NCI-H128 (cell line): ENCODE measurements at regions not wholly inside any gene's neighbourhood (a gene's known extent, or its start where the extent isn't known, plus 50 kb on each side); places are given as distances from the start of the nearest gene placed in this dataset.
"Not testable (repeated sequence)": the region's sequence is repeated elsewhere in the genome, so short reads cannot be mapped to it uniquely, and the experiment has no call there.

Experiments used
- DNase-seq: peaks from one replicate; lab custom pipeline; 2025; ENCODE audit not compliant: unreplicated experiment; lab: John Stamatoyannopoulos, UW

DNA sequence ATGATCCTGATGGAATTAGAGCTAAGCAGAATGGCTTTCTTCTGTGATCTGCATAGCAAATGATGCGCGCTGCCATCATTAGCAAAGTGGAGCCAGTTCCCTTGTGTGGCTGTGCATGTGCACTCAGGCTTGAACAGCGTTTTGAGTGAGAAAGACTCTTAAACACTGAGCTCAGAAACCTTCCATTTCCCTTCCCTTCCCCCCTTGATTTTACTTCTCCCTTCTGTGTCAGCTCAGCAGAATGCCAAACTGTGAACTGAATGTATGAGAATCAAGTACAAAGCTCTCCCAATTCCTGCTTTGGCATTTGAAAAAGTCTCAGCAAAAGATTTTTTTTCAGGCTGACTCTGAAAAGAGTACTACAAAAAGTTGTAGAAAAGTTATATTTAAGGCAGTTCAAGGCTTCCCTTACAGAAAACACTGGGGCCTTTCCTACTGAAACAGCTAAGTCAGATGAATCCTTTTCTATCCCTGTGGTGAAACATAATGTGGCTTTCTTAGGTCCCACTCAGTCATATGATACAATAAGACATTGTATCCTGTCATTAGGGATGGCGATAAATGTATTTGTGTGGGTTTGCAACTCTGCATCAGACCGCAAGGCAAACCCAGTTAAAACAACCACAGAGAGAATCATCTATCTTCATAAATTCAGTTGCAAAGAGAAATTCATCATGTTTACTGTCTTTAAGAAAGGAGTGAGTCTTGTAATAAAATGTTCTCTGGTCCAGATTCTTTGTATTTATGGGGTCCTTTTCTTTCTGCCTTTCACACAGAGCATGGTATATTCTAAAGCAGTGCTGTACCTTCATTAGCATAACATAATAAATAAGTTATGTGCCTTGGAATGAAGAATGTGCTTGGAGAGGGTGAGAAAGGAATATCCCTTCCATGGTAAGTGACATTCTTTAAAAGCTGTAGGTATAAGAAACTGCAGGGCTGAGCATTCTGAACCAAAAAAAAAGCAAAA, 222.6 kb downstream of the CAAP1 start:
- DNase-seq: no peak

DNA sequence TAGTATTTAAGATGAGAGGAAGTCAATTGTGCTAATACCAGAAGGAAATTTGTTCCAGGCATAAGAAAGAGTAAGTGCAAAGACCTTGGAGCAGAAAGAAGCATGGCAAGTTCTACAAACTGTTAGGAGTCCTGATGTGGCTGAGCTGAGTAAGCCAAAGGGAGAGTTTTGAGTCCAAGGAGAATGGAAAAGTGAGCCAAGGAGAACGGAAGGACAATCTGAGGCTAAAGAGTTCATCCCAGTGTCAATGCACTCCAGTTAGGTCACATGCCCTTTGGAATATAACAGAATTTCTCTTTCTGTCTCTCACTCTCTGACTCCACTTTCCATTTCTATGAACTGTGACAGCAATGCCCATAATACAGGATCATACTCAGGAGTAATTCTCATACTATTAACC, 224.7 kb downstream of the CAAP1 start:
- no peak for DNase-seq

DNA sequence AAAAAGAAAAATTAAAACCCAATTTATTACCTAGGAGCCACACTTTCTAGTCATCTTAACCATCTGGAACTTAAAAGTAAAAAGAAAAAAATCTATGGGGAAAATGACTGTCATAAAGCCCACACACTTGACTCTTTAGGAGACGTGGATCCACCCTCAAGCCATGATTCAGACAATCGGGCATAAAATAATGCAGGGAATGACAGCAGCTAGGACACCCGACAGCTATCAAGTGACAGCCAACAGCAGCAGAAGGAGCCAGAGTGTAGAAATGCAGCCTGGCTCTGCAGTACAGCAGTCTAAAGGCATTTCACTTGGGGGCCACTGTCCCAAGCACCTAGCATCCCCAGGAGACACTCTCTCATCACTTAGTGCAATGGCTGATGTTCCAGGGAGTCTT, 226.9 kb downstream of the CAAP1 start:
- no peak for DNase-seq

DNA sequence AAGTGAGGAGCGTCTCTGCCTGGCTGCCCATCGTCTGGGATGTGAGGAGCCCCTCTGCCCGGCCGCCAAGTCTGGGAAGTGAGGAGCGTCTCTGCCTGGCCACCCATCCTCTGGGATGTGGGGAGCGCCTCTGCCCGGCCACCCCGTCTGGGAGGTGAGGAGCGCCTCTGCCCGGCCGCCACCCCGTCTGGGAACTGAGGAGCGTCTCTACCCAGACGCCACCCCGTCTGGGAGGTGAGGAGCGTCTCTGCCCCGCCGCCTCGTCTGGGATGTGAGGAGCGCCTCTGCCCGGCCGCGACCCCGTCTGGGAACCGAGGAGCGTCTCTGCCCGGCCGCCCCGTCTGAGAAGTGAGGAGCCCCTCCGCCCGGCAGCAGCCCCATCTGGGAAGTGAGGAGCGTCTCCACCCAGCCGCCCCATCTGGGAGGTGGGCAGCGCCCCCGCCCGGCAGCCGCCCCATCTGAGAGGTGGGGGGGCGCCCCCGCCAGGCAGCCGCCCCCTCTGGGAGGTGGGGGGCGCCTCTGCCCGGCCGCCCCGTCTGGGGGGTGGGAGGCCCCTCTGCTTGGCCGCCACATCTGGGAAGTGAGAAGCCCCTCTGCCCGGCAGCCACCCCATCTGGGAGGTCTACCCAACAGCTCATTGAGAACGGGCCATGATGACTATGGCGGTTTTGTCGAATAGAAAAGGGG, 228.4 kb downstream of the CAAP1 start:
- DNase-seq: not testable (repeated sequence)

DNA sequence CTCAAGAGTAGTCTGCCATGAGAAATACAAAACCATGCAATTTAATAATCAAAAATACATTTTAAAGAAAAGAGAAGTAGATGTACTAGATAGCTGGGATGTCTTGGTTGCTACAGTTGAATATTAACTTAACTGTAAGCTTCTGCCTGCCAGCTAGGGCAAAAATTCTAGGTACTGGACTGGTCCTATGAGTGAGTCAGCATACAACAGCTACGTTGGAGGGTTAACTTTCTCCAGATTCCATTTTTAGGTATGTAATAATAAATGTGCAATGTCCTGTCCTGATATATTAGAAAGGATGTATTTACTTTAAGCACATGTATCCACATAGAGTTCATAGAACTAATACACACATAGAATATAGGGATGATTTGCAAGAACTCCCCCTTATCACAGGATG, 230.1 kb downstream of the CAAP1 start:
- DNase-seq: no peak

DNA sequence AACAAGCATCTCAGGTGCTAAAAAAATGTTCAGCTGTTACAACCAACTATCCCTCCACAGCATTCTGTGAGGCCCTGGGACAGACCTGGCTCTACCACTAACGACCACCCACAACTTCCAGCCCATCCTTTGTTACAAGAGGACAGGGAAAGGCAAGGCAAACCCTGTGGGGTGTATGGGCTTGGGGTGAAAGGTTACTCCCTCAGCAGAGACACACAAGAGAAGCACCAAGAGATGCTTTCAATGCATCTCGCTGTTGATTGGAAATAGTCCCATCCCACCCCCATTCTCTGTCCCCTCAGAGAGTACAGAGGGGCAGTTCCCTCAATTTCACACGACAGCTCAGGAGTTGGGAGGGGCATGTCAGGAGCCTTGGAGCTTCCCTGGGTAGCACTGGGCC, 234.1 kb downstream of the CAAP1 start:
- DNase-seq: no peak

DNA sequence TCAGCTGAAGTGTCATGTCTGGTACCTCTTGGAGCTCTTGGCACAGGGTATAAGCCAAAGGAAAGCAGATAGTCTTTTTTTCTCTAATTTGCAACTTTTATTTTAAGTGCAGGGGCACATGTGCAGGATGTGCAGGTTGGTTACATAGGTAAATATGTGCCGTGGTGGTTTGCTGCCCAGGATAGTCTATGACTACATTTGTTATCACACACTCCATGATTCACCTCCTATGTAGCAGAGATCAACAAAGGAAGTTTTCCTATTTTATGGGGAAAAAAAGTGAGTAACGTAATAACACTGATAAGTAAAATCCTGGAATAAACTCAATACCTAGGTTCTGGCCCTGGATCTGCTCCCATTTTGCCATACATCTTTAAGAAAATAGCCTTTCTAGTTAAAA, 234.6 kb downstream of the CAAP1 start:
- DNase-seq: no peak

DNA sequence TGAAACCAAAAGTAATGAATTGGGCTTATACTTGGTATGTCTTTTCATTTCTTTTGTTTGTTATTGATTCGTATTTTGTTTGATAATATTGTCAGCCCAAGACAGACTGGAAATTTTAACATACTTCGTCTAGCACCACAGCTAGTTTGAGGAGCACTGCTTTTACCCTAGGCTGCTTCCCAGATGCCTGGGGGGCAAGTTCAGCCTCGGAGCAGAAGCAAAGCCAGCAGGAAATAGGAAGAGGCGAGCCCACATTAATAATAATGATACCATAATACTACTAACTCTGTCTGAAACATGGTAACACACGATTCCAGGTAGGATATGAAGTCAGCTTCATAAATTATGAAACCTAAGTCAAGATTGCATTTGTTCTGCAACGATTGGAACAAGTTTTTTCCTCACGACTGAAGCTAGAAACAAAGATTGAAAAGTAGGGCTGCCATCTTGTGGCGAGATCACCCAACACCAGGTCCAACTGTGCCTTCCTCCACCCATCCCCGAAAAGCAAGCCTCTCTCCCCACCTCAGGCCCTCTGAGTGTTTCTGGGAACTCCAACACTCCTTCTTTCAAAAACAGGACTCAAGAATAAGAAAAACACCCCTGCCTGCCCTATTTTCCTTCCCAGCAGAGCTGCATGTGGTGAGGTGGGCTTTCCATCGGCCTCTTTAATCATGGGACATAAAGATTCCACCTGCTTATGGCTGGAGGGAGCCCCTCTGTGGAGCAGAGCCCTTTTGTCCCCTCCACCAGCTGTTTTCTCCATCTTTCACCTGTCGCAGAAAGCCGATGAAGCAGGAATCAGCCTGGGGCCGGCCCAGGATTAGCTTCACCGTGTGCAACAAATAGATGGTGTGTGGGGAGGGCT, 236.4 kb downstream of the CAAP1 start:
- DNase-seq: no peak

DNA sequence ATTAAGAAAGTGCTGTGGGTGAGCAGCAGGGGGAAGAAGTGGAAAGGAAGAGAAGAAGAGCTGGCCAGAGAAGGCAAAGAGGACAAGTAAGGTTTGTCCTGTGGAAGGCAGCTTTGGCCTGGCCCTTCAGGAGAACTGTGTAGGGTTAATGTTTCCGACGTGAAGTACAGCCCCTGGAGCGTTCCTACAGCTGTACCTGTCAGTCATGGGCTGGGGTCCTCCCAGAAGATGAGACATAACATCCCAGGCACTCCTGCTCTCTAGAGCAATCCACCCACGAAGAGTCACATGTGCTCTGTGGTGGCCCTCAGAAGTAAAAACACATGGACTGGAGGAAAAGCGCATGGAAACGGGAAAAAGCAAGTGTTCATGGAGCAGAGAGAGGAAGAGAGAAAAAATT, 237.4 kb downstream of the CAAP1 start:
- no peak for DNase-seq

DNA sequence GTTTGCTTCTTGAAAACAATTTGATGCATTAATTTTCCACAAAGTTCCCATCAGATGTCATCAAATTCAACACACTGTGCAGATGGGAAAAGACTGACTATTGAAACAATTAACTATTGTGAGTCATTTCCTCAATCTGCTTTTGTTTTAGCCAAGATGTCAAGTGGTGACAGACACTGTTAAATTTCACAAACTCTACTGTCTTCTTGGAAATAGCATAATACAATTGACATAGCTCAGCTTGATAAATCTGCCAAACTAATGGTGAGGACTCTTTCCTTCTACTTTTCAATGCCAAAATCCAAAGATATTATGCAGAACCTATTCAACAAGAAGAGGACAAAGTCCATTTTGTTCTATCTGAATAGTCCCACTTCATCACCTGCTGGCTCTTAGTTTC, 242.3 kb downstream of the CAAP1 start:
- DNase-seq: no peak

DNA sequence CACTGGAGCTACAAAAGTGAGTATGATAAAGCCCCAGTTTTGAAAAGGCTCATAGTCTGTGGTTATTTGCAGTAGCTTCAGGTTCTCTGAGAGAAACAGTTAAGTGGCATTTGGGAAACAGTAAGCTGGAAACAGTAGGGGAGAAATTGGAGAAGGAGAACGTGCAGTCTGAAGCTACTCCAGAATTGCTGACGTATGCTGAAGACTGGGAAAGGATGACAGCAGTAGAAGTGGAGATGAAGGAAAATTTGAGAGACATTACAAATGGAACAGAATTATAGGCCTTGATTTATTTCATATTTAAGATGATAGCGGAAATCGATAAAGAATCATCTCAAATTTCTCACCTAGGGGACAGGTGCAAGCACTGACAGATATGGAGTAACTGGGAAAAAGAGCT, 248.8 kb downstream of the CAAP1 start:
- no peak for DNase-seq

DNA sequence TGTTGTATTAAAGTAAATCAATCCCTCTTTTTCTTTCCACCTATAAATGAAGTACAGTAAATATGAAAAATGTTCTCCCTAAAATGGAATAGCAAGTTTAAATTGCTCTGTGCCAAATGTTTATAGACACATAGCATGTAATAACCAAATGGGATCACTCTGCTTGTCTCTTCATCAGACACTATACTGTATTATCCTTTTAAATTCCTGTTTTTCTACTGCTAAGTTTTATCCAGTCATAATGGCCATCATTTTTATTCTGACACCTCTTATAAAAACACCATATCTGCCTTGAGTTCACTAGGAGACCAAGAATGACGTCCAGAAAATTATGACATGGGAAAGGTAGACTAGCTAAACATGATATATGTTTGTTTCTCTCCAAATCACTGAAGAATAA, 252.8 kb downstream of the CAAP1 start:
- DNase-seq: no peak

DNA sequence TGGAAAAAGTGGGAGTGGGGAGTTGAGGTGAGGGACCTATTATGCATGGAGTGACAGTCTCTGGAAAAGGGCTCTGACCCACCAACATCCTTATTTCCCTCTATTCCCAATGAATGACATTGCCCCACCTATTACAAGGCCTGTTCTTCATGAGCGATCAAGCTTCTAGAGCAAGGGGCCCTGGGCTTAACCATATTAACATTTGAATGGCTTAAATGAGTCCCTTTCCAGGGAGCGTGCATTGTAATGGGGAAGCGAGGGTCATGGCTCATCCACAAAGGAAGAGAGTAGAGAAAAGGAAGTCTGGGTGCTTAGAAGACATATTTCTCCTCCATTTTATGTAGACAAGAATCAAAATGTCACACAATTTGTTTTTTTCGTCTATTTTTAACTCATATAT, 255.5 kb downstream of the CAAP1 start:
- DNase-seq: no peak

DNA sequence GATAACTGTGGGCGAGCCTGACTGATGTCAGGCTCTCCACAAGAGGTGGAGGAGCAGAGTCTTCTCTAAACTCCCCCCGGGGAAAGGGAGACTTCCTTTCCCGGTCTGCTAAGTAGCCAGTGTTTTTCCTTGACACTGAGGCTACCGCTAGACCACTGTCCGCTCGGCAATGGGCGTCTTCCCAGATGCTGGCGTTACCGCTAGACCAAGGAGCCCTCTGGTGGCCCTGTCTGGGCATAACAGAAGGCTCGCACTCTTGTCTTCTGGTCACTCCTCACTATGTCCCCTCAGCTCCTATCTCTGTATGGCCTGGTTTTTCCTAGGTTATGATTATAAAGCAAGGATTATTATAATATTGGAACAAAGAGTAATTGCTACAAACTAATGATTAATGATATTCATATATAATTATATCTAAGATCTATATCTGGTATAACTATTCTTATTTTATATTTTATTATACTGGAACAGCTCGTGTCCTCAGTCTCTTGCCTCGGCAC, 278.7 kb downstream of the CAAP1 start:
- not testable (repeated sequence) for DNase-seq

DNA sequence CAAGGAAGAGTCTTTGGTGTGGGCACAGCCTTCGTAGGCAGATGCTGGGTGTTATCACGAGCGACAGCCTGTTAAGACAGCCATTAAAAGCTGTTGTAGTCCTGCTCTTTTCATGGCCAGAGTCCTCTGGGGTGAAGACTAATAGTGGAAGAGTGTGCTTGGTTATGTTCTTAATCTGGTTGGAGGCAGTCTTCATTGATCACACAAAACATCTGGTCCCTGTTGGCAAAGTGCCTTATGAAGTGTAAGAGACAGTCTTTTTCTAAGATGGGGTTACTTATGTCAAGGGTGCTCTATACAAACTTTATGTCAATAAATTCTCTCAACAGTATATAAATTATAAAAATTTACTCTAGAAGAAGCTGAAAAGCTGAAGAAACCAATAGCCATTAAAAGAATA, 280.4 kb downstream of the CAAP1 start:
- no peak for DNase-seq

DNA sequence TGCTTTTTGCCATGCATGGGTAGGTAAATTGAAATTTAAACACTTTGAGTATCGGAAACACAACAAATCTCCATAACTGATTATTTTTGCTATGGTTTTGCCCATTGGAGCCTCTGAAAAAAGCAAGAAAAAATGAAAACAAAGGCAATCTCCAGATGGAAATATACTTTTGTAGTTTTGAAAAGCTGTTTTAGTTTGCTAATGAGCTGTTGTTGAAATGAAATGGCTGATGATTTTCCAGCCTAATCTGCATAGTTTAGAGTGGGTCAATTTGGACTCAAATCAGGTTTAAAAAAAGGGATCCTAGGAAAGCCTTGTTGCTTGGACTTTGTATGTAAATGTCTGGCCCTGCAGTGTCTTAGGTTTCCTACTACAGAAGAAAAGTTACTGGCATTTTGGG, 285.8 kb downstream of the CAAP1 start:
- DNase-seq: no peak

DNA sequence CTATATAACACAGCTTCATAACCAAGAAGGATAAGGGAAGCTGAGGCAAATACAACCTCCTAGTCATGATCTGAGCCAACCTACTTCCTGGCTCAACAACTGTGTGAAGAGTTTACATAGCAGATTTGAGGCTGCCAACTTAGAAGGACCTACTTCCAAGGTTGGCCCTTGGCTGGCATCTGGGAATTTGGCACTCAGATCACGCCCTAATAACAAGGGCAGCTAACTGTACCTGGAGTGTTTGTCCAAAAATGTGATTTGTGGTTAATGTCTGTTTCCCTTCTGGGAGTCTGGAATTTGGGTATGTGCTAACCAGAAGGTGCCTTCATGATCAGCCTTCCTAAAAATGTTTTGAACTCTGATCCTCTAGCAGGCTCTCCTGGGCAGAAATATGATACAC, 287.2 kb downstream of the CAAP1 start:
- no peak for DNase-seq

DNA sequence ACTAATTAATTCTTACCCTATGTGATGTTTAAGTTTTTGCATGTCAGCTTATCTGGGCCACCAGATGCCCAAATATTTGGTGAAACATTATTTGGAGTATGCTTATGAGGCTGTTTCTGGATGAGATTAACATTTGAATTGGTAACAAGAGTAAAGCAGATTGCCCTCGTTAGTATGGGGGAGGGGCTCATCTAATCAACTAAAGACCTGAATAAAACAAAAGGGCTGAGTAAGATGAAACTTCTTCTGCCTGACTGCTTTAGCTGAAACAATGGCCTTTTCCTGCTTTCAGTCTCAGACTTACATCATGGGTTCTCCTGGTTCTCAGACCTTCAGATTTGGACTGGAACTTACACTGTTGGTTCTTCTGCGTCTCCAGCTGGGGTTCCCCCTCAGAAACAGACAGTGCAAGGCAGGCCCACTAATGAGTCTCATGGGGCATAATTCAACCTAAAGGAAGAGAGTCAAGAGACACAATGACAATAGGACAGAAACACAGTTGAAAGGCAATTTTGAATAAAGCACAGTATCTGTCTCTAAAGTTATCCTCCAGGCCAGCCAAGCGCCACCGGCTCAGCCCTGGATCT, 288.4 kb downstream of the CAAP1 start:
- DNase-seq: no peak

DNA sequence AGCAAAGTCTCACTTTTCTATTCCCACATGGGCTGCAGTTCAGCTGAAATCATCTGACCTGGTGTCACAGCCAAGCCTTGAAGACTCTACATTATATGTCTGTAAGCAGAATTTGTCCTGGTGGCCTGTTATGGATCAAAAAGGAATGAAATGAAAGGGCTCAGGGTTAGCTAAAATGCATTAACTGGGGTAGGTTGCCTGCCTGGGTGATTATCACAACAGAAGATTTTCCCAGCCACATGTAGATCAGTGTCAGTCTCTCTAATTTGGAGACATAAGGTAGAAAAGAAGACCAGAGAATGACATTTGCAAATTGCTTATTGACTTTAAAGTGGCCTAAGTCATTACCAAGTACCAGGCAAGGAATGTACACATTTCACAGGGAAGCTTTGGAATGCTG, 289.0 kb downstream of the CAAP1 start:
- no peak for DNase-seq

DNA sequence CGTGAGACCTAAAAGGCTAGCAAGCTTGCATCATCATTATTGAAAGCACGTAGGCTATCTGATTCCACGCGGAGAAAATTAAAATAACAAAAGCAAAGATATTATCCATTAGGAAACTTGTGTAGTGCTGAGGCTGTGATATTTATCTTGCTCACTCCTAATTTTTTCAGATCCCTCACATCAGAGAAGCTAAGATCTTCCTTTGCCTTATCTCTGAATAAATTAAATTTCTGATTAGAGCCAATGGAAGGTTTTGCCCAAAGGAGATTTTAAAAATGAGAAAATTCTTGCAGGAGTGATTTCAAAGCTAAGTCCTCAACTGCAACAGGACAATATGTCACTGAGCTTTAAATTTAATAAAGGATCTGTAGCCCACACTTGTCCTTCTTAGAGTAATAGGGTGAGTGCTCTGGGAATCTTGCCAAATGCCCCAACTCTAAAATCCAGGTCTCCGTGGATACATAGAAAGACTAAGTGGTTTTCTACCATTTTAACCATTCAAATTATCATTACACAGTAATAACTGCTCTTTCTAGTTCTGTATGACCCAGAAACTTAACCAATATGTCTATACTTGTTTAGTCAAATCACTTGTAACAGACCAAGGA, 295.0 kb downstream of the CAAP1 start:
- peak; percentile 36 for DNase-seq

DNA sequence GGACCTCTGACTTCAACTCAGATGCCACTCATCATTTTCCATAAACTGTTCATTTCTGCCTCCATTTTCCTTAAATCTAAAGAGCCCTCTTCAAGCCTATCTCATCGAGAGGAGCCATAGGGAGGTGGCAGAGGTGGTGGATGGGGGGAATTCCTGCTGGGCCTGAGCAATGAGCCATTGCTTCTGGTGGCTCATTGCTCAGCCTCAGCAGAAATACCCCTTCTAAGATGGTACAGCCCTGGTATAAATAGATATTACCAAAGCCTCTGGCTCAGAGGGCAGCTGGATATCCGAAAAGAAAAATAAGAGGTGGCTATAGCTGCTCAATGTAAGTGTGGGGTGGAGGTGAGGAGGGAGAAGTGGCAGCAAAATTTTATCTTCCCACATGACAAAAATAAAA, 313.5 kb downstream of the CAAP1 start:
- no peak for DNase-seq
